H9 (cell line): ENCODE measurements at regions not wholly inside any gene's neighbourhood (a gene's known extent, or its start where the extent isn't known, plus 50 kb on each side); places are given as distances from the start of the nearest gene placed in this dataset.

Experiments used
- DNase-seq: peaks from one replicate; pipeline ENCODE4 v3.0.0-alpha.2; 2017
- H2AFZ ChIP-seq: one replicate; pipeline ENCODE4 v1.6.1; 2013; ENCODE audit warnings: mild to moderate bottlenecking, low read length, control low read depth, moderate library complexity
- H2AK5ac ChIP-seq: 2 replicates; pipeline ENCODE4 v1.6.1; 2013; ENCODE audit warnings: low read length, control low read depth, mixed read lengths; ENCODE audit not compliant: insufficient read length
- H2BK120ac ChIP-seq: one replicate; pipeline ENCODE4 v1.6.1; 2013; ENCODE audit warnings: low read depth, mild to moderate bottlenecking, low read length, control low read depth, inconsistent platforms; ENCODE audit not compliant: poor library complexity, severe bottlenecking
- H2BK12ac ChIP-seq: 2 replicates; pipeline ENCODE4 v1.6.1; 2013; ENCODE audit warnings: low read length, control low read depth, mixed read lengths, low read depth; ENCODE audit not compliant: insufficient read length
- H2BK15ac ChIP-seq: 2 replicates; pipeline ENCODE4 v1.6.1; 2013; ENCODE audit warnings: low read depth, low read length, control low read depth
- H2BK20ac ChIP-seq: one replicate; pipeline ENCODE4 v1.6.1; 2013; ENCODE audit warnings: low read depth, mild to moderate bottlenecking, low read length, control low read depth, inconsistent platforms; ENCODE audit not compliant: poor library complexity, severe bottlenecking
- H2BK5ac ChIP-seq: 2 replicates; pipeline ENCODE4 v1.6.1; 2013; ENCODE audit warnings: low read length, control low read depth, mixed read lengths; ENCODE audit not compliant: insufficient read length
- H3K14ac ChIP-seq: 2 replicates; pipeline ENCODE4 v1.6.1; 2013; ENCODE audit warnings: low read length, control low read depth; ENCODE audit not compliant: insufficient read depth
- H3K18ac ChIP-seq: 2 replicates; pipeline ENCODE4 v1.6.1; 2013; ENCODE audit warnings: low read depth, mild to moderate bottlenecking, mixed read lengths, low read length, control low read depth; ENCODE audit not compliant: insufficient read length
- H3K23ac ChIP-seq: 2 replicates; pipeline ENCODE4 v1.6.1; 2013; ENCODE audit warnings: low read length, control low read depth, mixed read lengths, low read depth; ENCODE audit not compliant: insufficient read length
- H3K23me2 ChIP-seq: 2 replicates; pipeline ENCODE4 v1.6.1; 2013; ENCODE audit warnings: low read depth, mild to moderate bottlenecking, mixed read lengths, low read length, control low read depth; ENCODE audit not compliant: insufficient read length, poor library complexity, severe bottlenecking
- H3K27ac ChIP-seq: 2 replicates; pipeline ENCODE4 v1.5.1; 2013; ENCODE audit warnings: low read length, control low read depth, mixed read lengths, low read depth; ENCODE audit not compliant: insufficient read length
- H3K27me3 ChIP-seq: 2 replicates; pipeline ENCODE4 v1.6.1; 2013; ENCODE audit warnings: low read length, control low read depth, inconsistent platforms; ENCODE audit not compliant: insufficient read depth
- H3K4ac ChIP-seq: 2 replicates; pipeline ENCODE4 v1.6.1; 2013; ENCODE audit warnings: low read depth, mild to moderate bottlenecking, control low read depth, inconsistent platforms, low read length, moderate library complexity
- H3K4me1 ChIP-seq: 2 replicates; pipeline ENCODE4 v1.6.1; 2013; ENCODE audit warnings: low read length, control low read depth, inconsistent platforms; ENCODE audit not compliant: insufficient read depth
- H3K4me2 ChIP-seq: 2 replicates; pipeline ENCODE4 v1.6.1; 2013; ENCODE audit warnings: low read length, control low read depth, mixed read lengths; ENCODE audit not compliant: insufficient read length, insufficient read depth
- H3K56ac ChIP-seq: 2 replicates; pipeline ENCODE4 v1.6.1; 2013; ENCODE audit warnings: low read depth, mild to moderate bottlenecking, mixed read lengths, low read length, control low read depth; ENCODE audit not compliant: insufficient read length
- H3K79me1 ChIP-seq: 2 replicates; pipeline ENCODE4 v1.6.1; 2013; ENCODE audit warnings: low read depth, mild to moderate bottlenecking, moderate library complexity, low read length, control low read depth, inconsistent platforms; ENCODE audit not compliant: insufficient read depth, poor library complexity, severe bottlenecking
- H3K79me2 ChIP-seq: 2 replicates; pipeline ENCODE4 v1.6.1; 2013; ENCODE audit warnings: low read length, control low read depth, inconsistent platforms; ENCODE audit not compliant: insufficient read depth
- H3K9ac ChIP-seq: 2 replicates; pipeline ENCODE4 v1.6.1; 2013; ENCODE audit warnings: low read length, control low read depth, mixed read lengths; ENCODE audit not compliant: insufficient read length; ENCODE audit errors: extremely low read depth
- H3K9me3 ChIP-seq: one replicate; pipeline ENCODE4 v1.6.1; 2013; ENCODE audit warnings: low read depth, low read length, inconsistent platforms; ENCODE audit not compliant: control insufficient read depth
- H3T11ph ChIP-seq: one replicate; pipeline ENCODE4 v1.6.1; 2013; ENCODE audit warnings: mild to moderate bottlenecking, low read length, control low read depth, inconsistent platforms
- H4K20me1 ChIP-seq: one replicate; pipeline ENCODE4 v1.6.1; 2013; ENCODE audit not compliant: control insufficient read depth, insufficient read length, insufficient read depth
- H4K5ac ChIP-seq: 2 replicates; pipeline ENCODE4 v1.6.1; 2013; ENCODE audit warnings: low read depth, mild to moderate bottlenecking, mixed read lengths, low read length, control low read depth; ENCODE audit not compliant: insufficient read length
- H4K8ac ChIP-seq: replicated peaks from 2 replicates; pipeline ENCODE4 v1.6.1; 2013; ENCODE audit warnings: low read length, control low read depth, mixed read lengths, low read depth; ENCODE audit not compliant: insufficient read length
- H4K91ac ChIP-seq: 2 replicates; pipeline ENCODE4 v1.6.1; 2013; ENCODE audit warnings: low read depth, mild to moderate bottlenecking, moderate library complexity, mixed read lengths, low read length, control low read depth; ENCODE audit not compliant: insufficient read length
- H3K27ac Mint-ChIP-seq, 3 experiments: 2 replicates in 2 of 3; 3 replicates in 1 of 3; pipeline ENCODE4 v1.8.0; 2020 to 2021; ENCODE audit warnings: mixed read lengths in 3 of 3, mild to moderate bottlenecking in 1 of 3, moderate library complexity in 1 of 3
- H3K27me3 Mint-ChIP-seq: 2 replicates; pipeline ENCODE4 v1.8.0; 2021; ENCODE audit warnings: low read depth, mild to moderate bottlenecking, moderate library complexity, mixed read lengths
- H3K36me3 Mint-ChIP-seq, 3 experiments: 2 replicates in 2 of 3; 3 replicates in 1 of 3; pipeline ENCODE4 v1.8.0; 2020 to 2021; ENCODE audit warnings: low read depth in 3 of 3, mixed read lengths in 3 of 3; ENCODE audit not compliant: insufficient read depth in 1 of 3
- H3K4me1 Mint-ChIP-seq, 2 experiments: 2 replicates each; pipeline ENCODE4 v1.8.0; 2020; ENCODE audit warnings: mixed read lengths in 2 of 2
- H3K4me3 Mint-ChIP-seq, 2 experiments: 2 replicates in 1 of 2; 3 replicates in 1 of 2; pipeline ENCODE4 v1.8.0; 2020 to 2021; ENCODE audit warnings: mild to moderate bottlenecking in 2 of 2, mixed read lengths in 2 of 2, moderate library complexity in 1 of 2
- H3K9me3 Mint-ChIP-seq, 2 experiments: 2 replicates in 1 of 2; 3 replicates in 1 of 2; pipeline ENCODE4 v1.8.0; 2020; ENCODE audit warnings: mild to moderate bottlenecking in 2 of 2, mixed read lengths in 2 of 2, moderate library complexity in 1 of 2
- WGBS: extraction: QIAGEN DNeasy Blood & Tissue Kit; methylation state at CpG from one replicate; pipeline ENCODE4 v1.1.7; 2013; ENCODE audit warnings: missing lambda C conversion rate, low lambda C conversion rate, mixed read lengths; ENCODE audit not compliant: insufficient read length; ENCODE audit errors: extremely low coverage; 5-methylcytosine and 5-hydroxymethylcytosine counted together
- TF ChIP-seq, protein P1 (sequence below): fragments of 200-600 bp; sonication (generic); conservative IDR thresholded peaks from 3 replicates; pipeline ENCODE4 v1.8.0; 2021; ENCODE audit warnings: antibody characterized with exemption, mild to moderate bottlenecking

DNA sequence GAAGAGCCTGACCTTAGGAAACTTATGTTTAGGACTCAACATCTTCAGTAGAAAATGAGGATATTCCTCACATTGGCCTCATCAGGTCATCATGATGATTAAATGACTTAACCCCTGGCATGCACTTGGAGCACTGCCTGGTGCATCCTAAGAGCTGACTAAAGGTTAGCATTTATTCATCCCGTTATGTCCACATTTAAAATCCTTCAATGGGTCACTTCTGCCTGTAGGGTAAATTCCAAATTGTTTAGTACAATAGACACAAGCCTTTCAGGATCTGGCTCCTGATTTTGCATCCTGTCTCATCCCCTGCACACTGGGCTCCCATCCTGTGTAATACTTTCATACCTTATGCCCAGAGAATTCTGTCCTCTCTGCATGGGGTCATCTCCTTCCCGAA, 195.2 kb upstream of the MCTP2 start:
- Histone ChIP-seq H3K27ac (no peak overlapping the region), H3K9ac (no peak overlapping the region), H3K27me3 (no peaks in the 10 kb centered on the region), H2AK5ac (no peak overlapping the region), H2BK5ac (no peak overlapping the region), H3K4me1 (no peaks in the 10 kb centered on the region), H3K18ac (no peak overlapping the region), H3K79me2 (no peaks in the 10 kb centered on the region), H3K23ac (no peak overlapping the region), H2BK120ac (no peak overlapping the region), H4K20me1 (no peaks in the 10 kb centered on the region), H2BK15ac (no peak overlapping the region), H3T11ph (no peak overlapping the region), H3K4me2 (no peak overlapping the region), H3K56ac (no peak overlapping the region), H3K4ac (no peak overlapping the region), H2BK20ac (no peak overlapping the region), H3K14ac (no peak overlapping the region), H2BK12ac (no peak overlapping the region), H4K8ac (no peak overlapping the region), H3K9me3 (no peaks in the 10 kb centered on the region), H4K5ac (no peak overlapping the region), H3K79me1 (no peaks in the 10 kb centered on the region), H3K23me2 (no peaks in the 10 kb centered on the region), H2AFZ (no peak overlapping the region), H4K91ac (no peak overlapping the region)
- Mint-ChIP-seq H3K27me3 (no peaks in the 10 kb centered on the region), H3K4me1 (no peaks in the 10 kb centered on the region), H3K27ac (no peak overlapping the region), H3K36me3 (peaks cover 0 to 5% (median 0%) of the 10 kb centered on the region in 3 experiments; a peak in 2 of 7 replicates), H3K9me3 (peaks cover 3% of the 10 kb centered on the region in 2 experiments; a peak in 3 of 5 replicates), H3K4me3 (no peak overlapping the region)
- TF ChIP-seq, protein P1, sequence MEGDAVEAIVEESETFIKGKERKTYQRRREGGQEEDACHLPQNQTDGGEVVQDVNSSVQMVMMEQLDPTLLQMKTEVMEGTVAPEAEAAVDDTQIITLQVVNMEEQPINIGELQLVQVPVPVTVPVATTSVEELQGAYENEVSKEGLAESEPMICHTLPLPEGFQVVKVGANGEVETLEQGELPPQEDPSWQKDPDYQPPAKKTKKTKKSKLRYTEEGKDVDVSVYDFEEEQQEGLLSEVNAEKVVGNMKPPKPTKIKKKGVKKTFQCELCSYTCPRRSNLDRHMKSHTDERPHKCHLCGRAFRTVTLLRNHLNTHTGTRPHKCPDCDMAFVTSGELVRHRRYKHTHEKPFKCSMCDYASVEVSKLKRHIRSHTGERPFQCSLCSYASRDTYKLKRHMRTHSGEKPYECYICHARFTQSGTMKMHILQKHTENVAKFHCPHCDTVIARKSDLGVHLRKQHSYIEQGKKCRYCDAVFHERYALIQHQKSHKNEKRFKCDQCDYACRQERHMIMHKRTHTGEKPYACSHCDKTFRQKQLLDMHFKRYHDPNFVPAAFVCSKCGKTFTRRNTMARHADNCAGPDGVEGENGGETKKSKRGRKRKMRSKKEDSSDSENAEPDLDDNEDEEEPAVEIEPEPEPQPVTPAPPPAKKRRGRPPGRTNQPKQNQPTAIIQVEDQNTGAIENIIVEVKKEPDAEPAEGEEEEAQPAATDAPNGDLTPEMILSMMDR: no peak
- no CpG with 5 or more reads among the region's 2 CpGs for WGBS
- no peak for DNase-seq
